Keratinocyte (primary cell): ENCODE measurements at regions not wholly inside any gene's neighbourhood (a gene's known extent, or its start where the extent isn't known, plus 50 kb on each side); places are given as distances from the start of the nearest gene placed in this dataset.

Experiments
- EZH2 ChIP-seq: IDR thresholded peaks from one replicate; pipeline ENCODE4 v1.6.1; 2012; ENCODE audit warnings: inconsistent platforms, mild to moderate bottlenecking, low read length, moderate library complexity
- TF ChIP-seq, protein P1 (sequence below), 3 experiments: IDR thresholded peaks in 1 of 3; conservative IDR thresholded peaks in 1 of 3; optimal IDR thresholded peaks in 1 of 3; 2 replicates in 2 of 3; 3 replicates in 1 of 3; pipeline versions ENCODE3 to v1.5.1; 2011; ENCODE audit warnings: low read length in 3 of 3, mild to moderate bottlenecking in 3 of 3, moderate library complexity in 2 of 3, control low read depth in 1 of 3, inconsistent platforms in 1 of 3; ENCODE audit not compliant: insufficient read depth in 2 of 3; ENCODE audit errors: extremely low read depth in 1 of 3

DNA sequence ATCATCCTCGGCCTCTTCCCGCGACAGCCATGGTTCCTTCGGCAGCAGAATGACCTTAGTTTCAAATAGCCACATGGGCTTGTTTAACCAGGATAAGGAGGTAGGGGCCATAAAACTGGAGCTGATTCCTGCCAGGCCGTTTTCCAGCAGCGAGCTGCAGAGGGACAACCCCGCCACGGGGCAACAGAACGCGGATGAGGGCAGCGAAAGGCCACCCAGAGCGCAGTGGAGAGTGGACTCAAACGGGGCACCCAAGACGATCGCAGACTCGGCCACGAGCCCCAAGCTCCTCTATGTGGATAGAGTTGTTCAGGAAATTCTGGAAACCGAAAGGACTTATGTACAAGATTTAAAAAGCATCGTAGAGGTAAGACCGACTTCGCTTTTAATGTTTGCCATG is 131.8 kb upstream of the MTHFD1L start:
- no peak for TF ChIP-seq EZH2
- TF ChIP-seq, protein P1, sequence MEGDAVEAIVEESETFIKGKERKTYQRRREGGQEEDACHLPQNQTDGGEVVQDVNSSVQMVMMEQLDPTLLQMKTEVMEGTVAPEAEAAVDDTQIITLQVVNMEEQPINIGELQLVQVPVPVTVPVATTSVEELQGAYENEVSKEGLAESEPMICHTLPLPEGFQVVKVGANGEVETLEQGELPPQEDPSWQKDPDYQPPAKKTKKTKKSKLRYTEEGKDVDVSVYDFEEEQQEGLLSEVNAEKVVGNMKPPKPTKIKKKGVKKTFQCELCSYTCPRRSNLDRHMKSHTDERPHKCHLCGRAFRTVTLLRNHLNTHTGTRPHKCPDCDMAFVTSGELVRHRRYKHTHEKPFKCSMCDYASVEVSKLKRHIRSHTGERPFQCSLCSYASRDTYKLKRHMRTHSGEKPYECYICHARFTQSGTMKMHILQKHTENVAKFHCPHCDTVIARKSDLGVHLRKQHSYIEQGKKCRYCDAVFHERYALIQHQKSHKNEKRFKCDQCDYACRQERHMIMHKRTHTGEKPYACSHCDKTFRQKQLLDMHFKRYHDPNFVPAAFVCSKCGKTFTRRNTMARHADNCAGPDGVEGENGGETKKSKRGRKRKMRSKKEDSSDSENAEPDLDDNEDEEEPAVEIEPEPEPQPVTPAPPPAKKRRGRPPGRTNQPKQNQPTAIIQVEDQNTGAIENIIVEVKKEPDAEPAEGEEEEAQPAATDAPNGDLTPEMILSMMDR (optimal IDR thresholded peaks at IDR 0.05 in 1 of 3, IDR thresholded peaks at IDR 0.05 in 1 of 3, conservative IDR thresholded peaks at IDR 0.05 in 1 of 3; ENCODE audit: extremely low read depth in 1 of 3, insufficient read depth in 2 of 3, low read length in 3 of 3), result no peak
